BE2C (cell line): ENCODE measurements at regions not wholly inside any gene's neighbourhood (a gene's known extent, or its start where the extent isn't known, plus 50 kb on each side); places are given as distances from the start of the nearest gene placed in this dataset.

Source experiments
- DNase-seq: peaks from one replicate; pipeline ENCODE4 v3.0.0-alpha.2; 2020
- H3K27me3 ChIP-seq: fragments of 250-450 bp; sonication (Bioruptor Pico); 2 replicates; pipeline ENCODE4 v1.5.1; 2020; ENCODE audit warnings: mild to moderate bottlenecking
- H3K36me3 ChIP-seq: fragments of 250-450 bp; sonication (Bioruptor Pico); 2 replicates; pipeline ENCODE4 v1.5.1; 2020; ENCODE audit warnings: mild to moderate bottlenecking
- H3K4me1 ChIP-seq: fragments of 250-450 bp; sonication (Bioruptor Pico); 2 replicates; pipeline ENCODE4 v1.5.1; 2020
- H3K4me3 ChIP-seq: 2 replicates; pipeline ENCODE4 v1.5.1; 2011; ENCODE audit warnings: low read depth, low read length
- H3K9me3 ChIP-seq: fragments of 250-450 bp; sonication (Bioruptor Pico); 2 replicates; pipeline ENCODE4 v1.5.1; 2020
- TF ChIP-seq, protein P1 (sequence below): IDR thresholded peaks from 2 replicates; pipeline ENCODE4 v1.5.1; 2012; ENCODE audit warnings: mild to moderate bottlenecking, low read depth, low read length

GRCh38 chr18:39596221-39596620 is 2030.6 kb upstream of the CELF4 start:
- no peaks in the 10 kb centered on the region for H3K9me3 ChIP-seq
- no peak overlapping the region for H3K4me3 ChIP-seq
- TF ChIP-seq, protein P1, sequence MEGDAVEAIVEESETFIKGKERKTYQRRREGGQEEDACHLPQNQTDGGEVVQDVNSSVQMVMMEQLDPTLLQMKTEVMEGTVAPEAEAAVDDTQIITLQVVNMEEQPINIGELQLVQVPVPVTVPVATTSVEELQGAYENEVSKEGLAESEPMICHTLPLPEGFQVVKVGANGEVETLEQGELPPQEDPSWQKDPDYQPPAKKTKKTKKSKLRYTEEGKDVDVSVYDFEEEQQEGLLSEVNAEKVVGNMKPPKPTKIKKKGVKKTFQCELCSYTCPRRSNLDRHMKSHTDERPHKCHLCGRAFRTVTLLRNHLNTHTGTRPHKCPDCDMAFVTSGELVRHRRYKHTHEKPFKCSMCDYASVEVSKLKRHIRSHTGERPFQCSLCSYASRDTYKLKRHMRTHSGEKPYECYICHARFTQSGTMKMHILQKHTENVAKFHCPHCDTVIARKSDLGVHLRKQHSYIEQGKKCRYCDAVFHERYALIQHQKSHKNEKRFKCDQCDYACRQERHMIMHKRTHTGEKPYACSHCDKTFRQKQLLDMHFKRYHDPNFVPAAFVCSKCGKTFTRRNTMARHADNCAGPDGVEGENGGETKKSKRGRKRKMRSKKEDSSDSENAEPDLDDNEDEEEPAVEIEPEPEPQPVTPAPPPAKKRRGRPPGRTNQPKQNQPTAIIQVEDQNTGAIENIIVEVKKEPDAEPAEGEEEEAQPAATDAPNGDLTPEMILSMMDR = no peak
- H3K36me3 ChIP-seq = no peaks in the 10 kb centered on the region
- DNase-seq = no peak
- H3K4me1 ChIP-seq = no peaks in the 10 kb centered on the region
- H3K27me3 ChIP-seq = no peaks in the 10 kb centered on the region

- Histone ChIP-seq H3K27me3 (no peaks in the 10 kb centered on the region), H3K4me1 (no peaks in the 10 kb centered on the region), H3K36me3 (no peaks in the 10 kb centered on the region), H3K4me3 (no peak overlapping the region), H3K9me3 (no peaks in the 10 kb centered on the region)
- TF ChIP-seq, protein P1 = no peak
- no peak for DNase-seq
Measured at GRCh38 chr18:39594206-39594605, 2028.6 kb upstream of the CELF4 start.

- TF ChIP-seq, protein P1 = no peak
- Histone ChIP-seq H3K4me3 (no peak overlapping the region), H3K9me3 (no peaks in the 10 kb centered on the region), H3K36me3 (no peaks in the 10 kb centered on the region), H3K27me3 (no peaks in the 10 kb centered on the region), H3K4me1 (no peaks in the 10 kb centered on the region)
- no peak for DNase-seq
Measured at GRCh38 chr18:39591649-39592048, 2026.1 kb upstream of the CELF4 start.

GRCh38 chr18:39589496-39589895 is 2023.9 kb upstream of the CELF4 start:
- Histone ChIP-seq H3K9me3 (no peaks in the 10 kb centered on the region), H3K4me1 (no peaks in the 10 kb centered on the region), H3K27me3 (no peaks in the 10 kb centered on the region), H3K4me3 (no peak overlapping the region), H3K36me3 (no peaks in the 10 kb centered on the region)
- TF ChIP-seq, protein P1 = no peak
- DNase-seq = no peak

DNA sequence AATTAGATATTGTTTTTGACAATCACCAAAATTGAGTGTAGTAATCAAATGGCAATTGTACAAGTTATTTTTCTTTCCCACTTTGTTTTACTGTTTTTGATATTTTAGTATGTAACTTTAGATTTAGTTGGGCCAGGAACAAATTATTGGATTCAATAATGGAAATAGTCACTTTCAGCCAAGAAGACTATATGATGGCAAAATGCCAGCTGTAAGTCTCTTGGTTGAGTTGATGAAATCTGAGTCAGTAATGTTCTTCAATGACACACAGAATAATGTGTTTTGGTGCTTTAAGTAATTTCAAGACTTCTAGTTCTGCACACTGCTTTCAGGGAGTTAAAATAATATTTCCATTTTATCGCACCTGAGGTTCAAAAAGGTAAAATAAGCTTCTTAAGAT is 2022.0 kb upstream of the CELF4 start:
- H3K36me3 ChIP-seq = no peaks in the 10 kb centered on the region
- TF ChIP-seq, protein P1 = no peak
- DNase-seq = no peak
- no peaks in the 10 kb centered on the region for H3K27me3 ChIP-seq
- H3K4me3 ChIP-seq = no peak overlapping the region
- H3K9me3 ChIP-seq = no peaks in the 10 kb centered on the region
- H3K4me1 ChIP-seq = no peaks in the 10 kb centered on the region

DNA sequence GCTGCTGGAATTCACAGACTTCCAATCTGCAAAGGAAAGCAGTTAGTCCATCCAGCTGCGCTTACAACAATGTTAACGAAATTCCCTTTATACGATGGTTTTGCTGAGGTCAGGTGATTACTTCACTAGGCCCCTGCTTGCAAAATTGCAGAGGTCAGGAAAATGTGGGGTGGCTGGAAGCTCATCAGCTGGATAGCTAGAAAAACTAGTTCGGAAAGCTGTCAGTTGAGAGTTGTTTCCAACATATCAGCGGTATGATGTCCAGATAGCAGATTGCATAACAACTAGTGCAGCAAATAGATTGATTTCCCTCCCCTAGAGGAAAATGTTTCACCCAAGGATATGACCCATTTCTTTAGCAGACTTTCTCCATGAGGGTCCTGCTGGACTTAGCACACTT is 2021.1 kb upstream of the CELF4 start:
- H3K9me3 ChIP-seq = no peaks in the 10 kb centered on the region
- TF ChIP-seq, protein P1 = no peak
- no peak overlapping the region for H3K4me3 ChIP-seq
- no peaks in the 10 kb centered on the region for H3K4me1 ChIP-seq
- H3K36me3 ChIP-seq = no peaks in the 10 kb centered on the region
- DNase-seq = no peak
- no peaks in the 10 kb centered on the region for H3K27me3 ChIP-seq
